ENCODE measurements at regions not wholly inside any gene's neighbourhood (a gene's known extent, or its start where the extent isn't known, plus 50 kb on each side); places are given as distances from the start of the nearest gene placed in this dataset.

- H3K9me3 ChIP-seq, result no peaks in the 10 kb centered on the region
- H3K36me3 ChIP-seq, result no peaks in the 10 kb centered on the region
- no peak for DNase-seq
- H3K4me3 ChIP-seq (replicated peaks in 1 of 3), result no peak overlapping the region
- H3K27me3 ChIP-seq, result no peaks in the 10 kb centered on the region
- H3K4me1 ChIP-seq, result no peaks in the 10 kb centered on the region
- 89 to 90% methylated on average over 2 of the region's 2 CpGs for WGBS, 2 donors
- intact Hi-C loops (cut with DNase I), result no loop called here
- no peak overlapping the region for H3K27ac ChIP-seq
- TF ChIP-seq POLR2A (IDR thresholded peaks at IDR 0.05), result no peak
- TF ChIP-seq, protein P1, sequence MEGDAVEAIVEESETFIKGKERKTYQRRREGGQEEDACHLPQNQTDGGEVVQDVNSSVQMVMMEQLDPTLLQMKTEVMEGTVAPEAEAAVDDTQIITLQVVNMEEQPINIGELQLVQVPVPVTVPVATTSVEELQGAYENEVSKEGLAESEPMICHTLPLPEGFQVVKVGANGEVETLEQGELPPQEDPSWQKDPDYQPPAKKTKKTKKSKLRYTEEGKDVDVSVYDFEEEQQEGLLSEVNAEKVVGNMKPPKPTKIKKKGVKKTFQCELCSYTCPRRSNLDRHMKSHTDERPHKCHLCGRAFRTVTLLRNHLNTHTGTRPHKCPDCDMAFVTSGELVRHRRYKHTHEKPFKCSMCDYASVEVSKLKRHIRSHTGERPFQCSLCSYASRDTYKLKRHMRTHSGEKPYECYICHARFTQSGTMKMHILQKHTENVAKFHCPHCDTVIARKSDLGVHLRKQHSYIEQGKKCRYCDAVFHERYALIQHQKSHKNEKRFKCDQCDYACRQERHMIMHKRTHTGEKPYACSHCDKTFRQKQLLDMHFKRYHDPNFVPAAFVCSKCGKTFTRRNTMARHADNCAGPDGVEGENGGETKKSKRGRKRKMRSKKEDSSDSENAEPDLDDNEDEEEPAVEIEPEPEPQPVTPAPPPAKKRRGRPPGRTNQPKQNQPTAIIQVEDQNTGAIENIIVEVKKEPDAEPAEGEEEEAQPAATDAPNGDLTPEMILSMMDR (IDR thresholded peaks at IDR 0.05), result no peak
These were observed 1459.9 kb upstream of the ALCAM start for GRCh38 chr3:103906808-103907207.

GRCh38 chr3:103907567-103907966 is 1459.1 kb upstream of the ALCAM start:
- 93 to 96% methylated on average over 3 of the region's 3 CpGs for WGBS, 2 donors
- Histone ChIP-seq H3K9me3 (no peaks in the 10 kb centered on the region), H3K4me3 (replicated peaks in 1 of 3) (no peak overlapping the region), H3K4me1 (no peaks in the 10 kb centered on the region), H3K36me3 (no peaks in the 10 kb centered on the region), H3K27ac (no peak overlapping the region), H3K27me3 (no peaks in the 10 kb centered on the region)
- no peak for DNase-seq
- TF ChIP-seq POLR2A (IDR thresholded peaks at IDR 0.05), result no peak
- TF ChIP-seq, protein P1 (IDR thresholded peaks at IDR 0.05), result no peak
- intact Hi-C loops (cut with DNase I), result no loop called here

DNA sequence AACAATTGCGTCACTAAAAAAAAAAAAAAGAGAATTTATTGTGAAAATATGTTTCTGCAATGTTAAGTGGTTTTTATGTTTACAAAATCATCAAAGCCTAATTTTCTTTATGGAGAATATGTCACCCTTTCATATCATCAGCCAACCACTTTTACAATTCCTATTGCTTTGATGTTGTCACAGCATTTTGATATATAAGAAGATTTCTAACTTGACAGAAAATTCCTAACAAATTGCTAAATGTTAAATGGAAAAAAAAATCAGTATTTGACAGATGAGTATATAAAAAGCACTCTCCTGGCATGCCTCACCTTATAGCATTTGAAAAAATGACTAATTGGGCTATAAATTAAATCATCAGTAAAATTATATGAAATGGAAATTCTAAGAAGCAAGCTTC is 1457.3 kb upstream of the ALCAM start:
- Histone ChIP-seq H3K27ac (no peak overlapping the region), H3K36me3 (no peaks in the 10 kb centered on the region), H3K4me1 (peaks cover 0 to 9% of the 10 kb centered on the region in 2 donors), H3K4me3 (replicated peaks in 1 of 3) (no peak overlapping the region), H3K9me3 (no peaks in the 10 kb centered on the region), H3K27me3 (no peaks in the 10 kb centered on the region)
- no peak for DNase-seq
- TF ChIP-seq POLR2A (IDR thresholded peaks at IDR 0.05), result no peak
- TF ChIP-seq, protein P1 (IDR thresholded peaks at IDR 0.05), result no peak
- WGBS, 2 donors, result 94 to 99% methylated on average over 1 of the region's 1 CpG
- intact Hi-C loops (cut with DNase I), result no loop called here

DNA sequence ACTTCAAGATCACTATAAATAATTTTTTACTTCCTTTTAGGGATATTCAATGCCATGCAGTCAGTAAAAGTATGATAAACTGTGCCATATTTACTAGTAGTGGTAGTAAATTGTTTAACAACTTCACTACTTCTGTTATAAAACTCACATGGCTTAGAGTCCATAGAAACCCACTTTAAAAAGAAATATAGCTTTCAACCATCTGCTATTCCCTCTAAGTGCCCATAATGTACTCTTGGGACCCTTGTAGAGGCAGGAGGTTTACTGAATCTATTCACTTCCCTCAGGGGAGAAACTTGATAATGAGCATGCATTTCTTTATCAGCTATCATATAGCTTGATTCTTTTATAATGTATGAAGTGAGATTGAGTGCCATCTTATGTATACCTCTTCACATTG is 1448.4 kb upstream of the ALCAM start:
- H3K4me3 ChIP-seq (replicated peaks in 1 of 3), result no peak overlapping the region
- H3K36me3 ChIP-seq, result no peaks in the 10 kb centered on the region
- no peaks in the 10 kb centered on the region for H3K27me3 ChIP-seq
- no peak for DNase-seq
- intact Hi-C loops (cut with DNase I), result no loop called here
- H3K9me3 ChIP-seq, result no peaks in the 10 kb centered on the region
- H3K4me1 ChIP-seq, result peaks cover 14 to 21% of the 10 kb centered on the region in 2 donors
- H3K27ac ChIP-seq, result peak overlapping the region; percentile 59 to 77 (median 60)
- TF ChIP-seq, protein P1 (IDR thresholded peaks at IDR 0.05), result no peak

DNA sequence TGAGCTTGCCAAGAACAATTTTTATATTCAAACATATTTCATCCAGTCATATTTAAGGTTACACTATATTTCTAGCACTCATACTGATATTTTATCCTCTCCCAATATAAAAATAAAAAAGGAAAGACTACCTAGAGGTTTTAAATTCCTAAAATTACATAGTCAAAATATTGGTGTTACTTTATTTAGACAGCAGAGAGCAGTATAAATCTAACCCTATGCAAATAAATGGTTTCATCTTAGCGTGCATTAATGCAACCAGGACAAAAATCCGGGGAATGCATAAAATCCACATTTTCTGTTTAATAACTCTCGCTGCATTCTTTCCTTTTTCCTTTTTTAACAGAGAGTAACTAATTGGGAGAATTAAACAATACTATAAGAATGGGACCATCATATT is 1447.4 kb upstream of the ALCAM start:
- H3K9me3 ChIP-seq, result no peaks in the 10 kb centered on the region
- intact Hi-C loops (cut with DNase I), result no loop called here
- DNase-seq, result no peak
- no peak overlapping the region for H3K4me3 ChIP-seq (replicated peaks in 1 of 3)
- peak overlapping the region; percentile 59 to 77 (median 60) for H3K27ac ChIP-seq
- no peak for TF ChIP-seq POLR2A (IDR thresholded peaks at IDR 0.05)
- TF ChIP-seq, protein P1 (IDR thresholded peaks at IDR 0.05), result no peak
- 55 to 70% methylated on average over 3 of the region's 3 CpGs for WGBS, 2 donors
- peaks cover 14 to 17% of the 10 kb centered on the region in 2 donors for H3K4me1 ChIP-seq
- H3K36me3 ChIP-seq, result no peaks in the 10 kb centered on the region
- H3K27me3 ChIP-seq, result no peaks in the 10 kb centered on the region
